ENCODE measurements at regions not wholly inside any gene's neighbourhood (a gene's known extent, or its start where the extent isn't known, plus 50 kb on each side); places are given as distances from the start of the nearest gene placed in this dataset.

GRCh38 chr13:65912516-65912915, 1317.6 kb downstream of the PCDH9 start:
- Histone ChIP-seq H3K4me1 (ENCODE audit: insufficient read depth) (no peaks in the 10 kb centered on the region), H3K36me3 (no peaks in the 10 kb centered on the region), H3K27ac (no peak overlapping the region), H3K9me3 (no peaks in the 10 kb centered on the region), H3K27me3 (no peaks in the 10 kb centered on the region), H3K4me3 (no peak overlapping the region)
- intact Hi-C loops (cut with DNase I): no loop called here
- no peak for DNase-seq
- no peak for TF ChIP-seq POLR2A (IDR thresholded peaks at IDR 0.05)
- TF ChIP-seq CTCF (IDR thresholded peaks at IDR 0.05): no peak
- TF ChIP-seq EP300 (IDR thresholded peaks at IDR 0.05): no peak
- WGBS, 3 donors: 65 to 74% (median 68%) methylated on average over 3 of the region's 3 CpGs

- Histone ChIP-seq H3K4me1 (ENCODE audit: insufficient read depth) (no peaks in the 10 kb centered on the region), H3K4me3 (no peak overlapping the region), H3K36me3 (no peaks in the 10 kb centered on the region), H3K27me3 (no peaks in the 10 kb centered on the region), H3K27ac (no peak overlapping the region), H3K9me3 (no peaks in the 10 kb centered on the region)
- no peak for TF ChIP-seq EP300 (IDR thresholded peaks at IDR 0.05)
- no peak for TF ChIP-seq POLR2A (IDR thresholded peaks at IDR 0.05)
- TF ChIP-seq CTCF (IDR thresholded peaks at IDR 0.05): no peak
- no peak for DNase-seq
- intact Hi-C loops (cut with DNase I): no loop called here
- whole genome bisulfite sequencing, 3 donors: 67 to 70% (median 68%) methylated on average over 3 of the region's 3 CpGs
Observed at GRCh38 chr13:65911546-65912193, 1318.5 kb downstream of the PCDH9 start.

GRCh38 chr13:65909501-65909900, 1320.6 kb downstream of the PCDH9 start:
- H3K4me3 ChIP-seq: no peak overlapping the region
- no peaks in the 10 kb centered on the region for H3K4me1 ChIP-seq (ENCODE audit: insufficient read depth)
- no peak for DNase-seq
- no peaks in the 10 kb centered on the region for H3K27me3 ChIP-seq
- H3K27ac ChIP-seq: no peak overlapping the region
- WGBS, 3 donors: 89 to 100% (median 100%) methylated on average over 1 of the region's 1 CpG
- intact Hi-C loops (cut with DNase I): no loop called here
- TF ChIP-seq POLR2A (IDR thresholded peaks at IDR 0.05) (no peak), CTCF (IDR thresholded peaks at IDR 0.05) (no peak), EP300 (IDR thresholded peaks at IDR 0.05) (no peak)
- no peaks in the 10 kb centered on the region for H3K36me3 ChIP-seq
- no peaks in the 10 kb centered on the region for H3K9me3 ChIP-seq

GRCh38 chr13:65907666-65908525, 1322.2 kb downstream of the PCDH9 start:
- H3K4me1 ChIP-seq (ENCODE audit: insufficient read depth): no peaks in the 10 kb centered on the region
- TF ChIP-seq EP300 (IDR thresholded peaks at IDR 0.05) (no peak), POLR2A (IDR thresholded peaks at IDR 0.05) (no peak), CTCF (IDR thresholded peaks at IDR 0.05) (no peak)
- no peaks in the 10 kb centered on the region for H3K36me3 ChIP-seq
- no peak overlapping the region for H3K27ac ChIP-seq
- 80 to 87% (median 84%) methylated on average over 7 of the region's 7 CpGs for WGBS, 3 donors
- intact Hi-C loops (cut with DNase I): loop anchor here in 1 of 4 donors (1.0 kb wide), 1 partner anchor 19 kb away; no protein-coding TSS in a partner anchor
- no peak for DNase-seq
- H3K9me3 ChIP-seq: no peaks in the 10 kb centered on the region
- no peak overlapping the region for H3K4me3 ChIP-seq
- H3K27me3 ChIP-seq: no peaks in the 10 kb centered on the region

All from ovary (tissue), 7 donors.